T47D (cell line): ENCODE measurements at regions not wholly inside any gene's neighbourhood (a gene's known extent, or its start where the extent isn't known, plus 50 kb on each side); places are given as distances from the start of the nearest gene placed in this dataset.
A peak's percentile ranks its signal among the peaks of the same experiment; 100 is the strongest.

Experiments used
- DNase-seq, 2 experiments: peaks; one replicate each; pipeline versions ENCODE4 v3.0.0 to v3.0.0-alpha.2; 2011 to 2012; ENCODE audit warnings: low read depth in 1 of 2, low spot score in 1 of 2
- JUND ChIP-seq: IDR thresholded peaks from 2 replicates; pipeline ENCODE4 v1.6.1; 2012; ENCODE audit warnings: low read depth
- in situ Hi-C: cut with HindIII; loops from 2 replicates; pipeline ENCODE4 v1.10.0; 2016; ENCODE audit warnings: low sequenced_read_pairs, low pct_unique_long_range_greater_than_20kb

DNA sequence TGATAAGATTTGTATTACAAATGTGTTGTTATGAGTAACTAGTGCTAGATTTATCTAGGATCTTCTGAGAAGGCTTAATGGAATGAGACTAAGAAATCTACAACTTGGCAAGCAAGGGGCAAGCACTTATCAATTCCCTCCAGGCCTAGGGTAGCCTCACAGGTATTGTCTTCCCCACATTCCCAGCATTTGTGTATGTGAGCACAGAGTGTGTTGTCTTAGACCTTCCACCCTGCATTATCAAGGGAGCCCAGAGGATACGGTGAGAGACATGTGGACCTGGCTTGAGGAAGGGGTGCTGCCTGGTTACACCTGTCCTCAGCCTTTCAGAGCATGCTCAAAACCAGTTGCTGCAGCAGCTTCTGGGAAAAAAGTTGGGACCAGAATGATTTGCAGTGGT is 327.2 kb downstream of the MRPL39 start:
- in situ Hi-C loops, result no loop called here
- no peak for TF ChIP-seq JUND
- no peak for DNase-seq

GRCh38 chr21:25273959-25274358 is 333.3 kb downstream of the MRPL39 start:
- DNase-seq, result no peak
- in situ Hi-C loops, result no loop called here
- TF ChIP-seq JUND, result no peak

GRCh38 chr21:25254491-25255174 is 352.6 kb downstream of the MRPL39 start:
- in situ Hi-C loops, result no loop called here
- TF ChIP-seq JUND, result no peak
- DNase-seq, result no peak

DNA sequence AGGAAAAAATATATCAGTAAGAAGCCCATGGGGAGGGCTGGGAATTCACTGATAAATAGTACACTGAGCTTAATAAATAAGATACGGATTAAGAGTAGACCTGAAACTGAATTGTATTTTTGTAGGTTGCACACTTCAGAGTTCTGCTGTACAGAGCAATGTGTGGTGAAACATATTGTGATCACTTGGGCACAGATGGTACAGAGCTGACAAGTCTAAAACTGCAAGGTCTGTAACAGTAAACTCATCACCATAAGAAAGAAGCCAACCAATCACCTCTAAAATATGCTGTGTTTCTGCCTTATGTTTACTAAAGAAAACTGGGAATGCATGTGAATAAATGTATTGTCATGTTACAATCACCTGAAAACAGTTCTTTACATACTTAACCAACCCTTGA is 360.7 kb downstream of the MRPL39 start:
- no peak for DNase-seq
- no peak for TF ChIP-seq JUND
- in situ Hi-C loops, result no loop called here

- in situ Hi-C loops, result no loop called here
- no peak for DNase-seq
- TF ChIP-seq JUND, result no peak
These were observed 362.5 kb downstream of the MRPL39 start for GRCh38 chr21:25244735-25245134.

- in situ Hi-C loops, result no loop called here
- DNase-seq, result no peak
- TF ChIP-seq JUND, result no peak
These were observed 363.5 kb downstream of the MRPL39 start for GRCh38 chr21:25243808-25244207.

GRCh38 chr21:25240974-25241373 is 366.3 kb downstream of the MRPL39 start:
- in situ Hi-C loops, result no loop called here
- TF ChIP-seq JUND, result no peak
- no peak for DNase-seq

- no peak for DNase-seq
- in situ Hi-C loops, result no loop called here
- no peak for TF ChIP-seq JUND
These were observed 372.2 kb downstream of the MRPL39 start for GRCh38 chr21:25234857-25235801.

GRCh38 chr21:25220954-25221353 is 386.3 kb downstream of the MRPL39 start:
- no peak for TF ChIP-seq JUND
- in situ Hi-C loops, result no loop called here
- no peak for DNase-seq

- in situ Hi-C loops, result no loop called here
These were observed 387.1 kb downstream of the MRPL39 start for GRCh38 chr21:25220169-25220568.

GRCh38 chr21:25215698-25216384 is 391.4 kb downstream of the MRPL39 start:
- no peak for DNase-seq
- TF ChIP-seq JUND, result no peak
- in situ Hi-C loops, result no loop called here

More at GRCh38 chr21:25220169-25220568, 387.1 kb downstream of the MRPL39 start:
- no peak for TF ChIP-seq JUND
- no peak for DNase-seq

- no peak for DNase-seq
- in situ Hi-C loops, result no loop called here
- no peak for TF ChIP-seq JUND
These were observed 392.6 kb downstream of the MRPL39 start for GRCh38 chr21:25214676-25215075.

- no peak for TF ChIP-seq JUND
- in situ Hi-C loops, result no loop called here
- peak in 1 of 2 experiments; percentile 6 for DNase-seq
These were observed 407.3 kb downstream of the MRPL39 start for GRCh38 chr21:25199944-25200343.
